CD14-positive monocyte (primary cell): ENCODE measurements at regions not wholly inside any gene's neighbourhood (a gene's known extent, or its start where the extent isn't known, plus 50 kb on each side); places are given as distances from the start of the nearest gene placed in this dataset.
A peak's percentile ranks its signal among the peaks of the same experiment; 100 is the strongest.

Source experiments
- DNase-seq, 3 donors: peaks; one replicate each; pipeline ENCODE4 v3.0.0-alpha.2; 2011 to 2022
- H2AFZ ChIP-seq: 2 replicates; pipeline ENCODE4 v1.6.0; 2012; ENCODE audit warnings: mild to moderate bottlenecking, low read depth, low read length, inconsistent platforms; ENCODE audit not compliant: insufficient read depth, poor library complexity, severe bottlenecking
- H3K27ac ChIP-seq, 2 donors: 1 replicate in 1 of 2; 2 replicates in 1 of 2; pipeline ENCODE4 v1.5.1; 2012 to 2013; ENCODE audit warnings: low read length in 2 of 2, control low read depth in 1 of 2, inconsistent platforms in 1 of 2, low read depth in 1 of 2, mild to moderate bottlenecking in 1 of 2
- H3K27me3 ChIP-seq, 2 donors: one replicate each; pipeline versions ENCODE4 v1.6.0 to v1.6.1; 2011 to 2013; ENCODE audit warnings: low read length in 2 of 2; ENCODE audit not compliant: control insufficient read depth in 2 of 2, insufficient read depth in 2 of 2
- H3K36me3 ChIP-seq, 2 donors: replicated peaks in 1 of 2; 1 replicate in 1 of 2; 2 replicates in 1 of 2; pipeline versions ENCODE4 v1.5.1 to v1.6.1; 2012 to 2013; ENCODE audit warnings: low read length in 2 of 2, control low read depth in 1 of 2, inconsistent platforms in 1 of 2, mild to moderate bottlenecking in 1 of 2; ENCODE audit not compliant: insufficient read depth in 2 of 2, control insufficient read depth in 1 of 2
- H3K4me1 ChIP-seq, 2 donors: 1 replicate in 1 of 2; 2 replicates in 1 of 2; pipeline versions ENCODE4 v1.5.1 to v1.6.1; 2012 to 2013; ENCODE audit warnings: low read length in 2 of 2, control low read depth in 1 of 2, inconsistent platforms in 1 of 2, mild to moderate bottlenecking in 1 of 2, moderate library complexity in 1 of 2; ENCODE audit not compliant: insufficient read depth in 2 of 2, control insufficient read depth in 1 of 2
- H3K4me2 ChIP-seq: replicated peaks from 2 replicates; pipeline ENCODE3; 2012; ENCODE audit warnings: low read length, moderate library complexity, mild to moderate bottlenecking; ENCODE audit not compliant: poor library complexity, severe bottlenecking; ENCODE audit errors: extremely low read depth
- H3K4me3 ChIP-seq, 3 experiments: fragments of 200-600 bp in 1 of 3; sonication (generic) in 1 of 3; replicated peaks in 1 of 3; 1 replicate in 2 of 3; 2 replicates in 1 of 3; pipeline ENCODE4 v1.5.1; 2011 to 2013; ENCODE audit warnings: low read length in 3 of 3, mild to moderate bottlenecking in 3 of 3, control low read depth in 2 of 3, low read depth in 2 of 3, inconsistent platforms in 1 of 3, moderate library complexity in 1 of 3
- H3K79me2 ChIP-seq: 2 replicates; pipeline ENCODE4 v1.6.0; 2012; ENCODE audit warnings: mild to moderate bottlenecking, control low read depth, inconsistent platforms, low read length, moderate library complexity; ENCODE audit not compliant: insufficient read depth
- H3K9ac ChIP-seq: 2 replicates; pipeline ENCODE4 v1.6.0; 2017; ENCODE audit warnings: low read length, mild to moderate bottlenecking; ENCODE audit not compliant: insufficient read depth, poor library complexity, severe bottlenecking
- H3K9me3 ChIP-seq, 2 donors: replicated peaks in 1 of 2; 1 replicate in 1 of 2; 2 replicates in 1 of 2; pipeline versions ENCODE4 v1.5.1 to v1.6.1; 2012 to 2013; ENCODE audit warnings: low read length in 2 of 2, control low read depth in 1 of 2; ENCODE audit not compliant: control insufficient read depth in 1 of 2, insufficient read depth in 1 of 2
- H4K20me1 ChIP-seq: 2 replicates; pipeline ENCODE4 v1.6.0; 2012; ENCODE audit warnings: mild to moderate bottlenecking, low read length, control low read depth, moderate library complexity; ENCODE audit not compliant: insufficient read depth
- H3K27ac Mint-ChIP-seq, 7 donors: one replicate each; pipeline ENCODE4 v1.8.0; 2020; ENCODE audit warnings: mild to moderate bottlenecking in 7 of 7, mixed read lengths in 7 of 7, moderate library complexity in 6 of 7, inconsistent platforms in 2 of 7
- H3K27me3 Mint-ChIP-seq, 3 donors: one replicate each; pipeline ENCODE4 v1.8.0; 2021 to 2022; ENCODE audit warnings: low read depth in 3 of 3, mild to moderate bottlenecking in 3 of 3, mixed read lengths in 3 of 3, moderate library complexity in 3 of 3, inconsistent platforms in 1 of 3
- H3K36me3 Mint-ChIP-seq, 2 donors: one replicate each; pipeline ENCODE4 v1.8.0; 2020; ENCODE audit warnings: mixed read lengths in 2 of 2, inconsistent platforms in 1 of 2, mild to moderate bottlenecking in 1 of 2
- H3K4me1 Mint-ChIP-seq: one replicate; pipeline ENCODE4 v1.8.0; 2020; ENCODE audit warnings: mild to moderate bottlenecking, mixed read lengths
- H3K4me3 Mint-ChIP-seq, 2 donors: one replicate each; pipeline ENCODE4 v1.8.0; 2020; ENCODE audit warnings: mild to moderate bottlenecking in 2 of 2, mixed read lengths in 2 of 2, moderate library complexity in 1 of 2
- H3K9me3 Mint-ChIP-seq, 7 donors: one replicate each; pipeline ENCODE4 v1.8.0; 2020 to 2022; ENCODE audit warnings: mixed read lengths in 7 of 7, mild to moderate bottlenecking in 6 of 7, moderate library complexity in 6 of 7, inconsistent platforms in 2 of 7
- WGBS: methylation state at CpG from one replicate; pipeline ENCODE4 v1.1.5; 2013; ENCODE audit warnings: missing lambda C conversion rate; ENCODE audit not compliant: insufficient coverage; 5-methylcytosine and 5-hydroxymethylcytosine counted together
- intact Hi-C, 2 donors: fragments of 100-400 bp; cut with micrococcal nuclease; formaldehyde crosslinking; loops; one replicate each; pipeline versions ENCODE4 v1.15.0 to v1.15.1; 2023
- TF ChIP-seq, protein P1 (sequence below): fragments of 200-600 bp; IDR thresholded peaks from one replicate; pipeline ENCODE4 v1.8.0; 2022; ENCODE audit warnings: antibody characterized with exemption, mild to moderate bottlenecking

DNA sequence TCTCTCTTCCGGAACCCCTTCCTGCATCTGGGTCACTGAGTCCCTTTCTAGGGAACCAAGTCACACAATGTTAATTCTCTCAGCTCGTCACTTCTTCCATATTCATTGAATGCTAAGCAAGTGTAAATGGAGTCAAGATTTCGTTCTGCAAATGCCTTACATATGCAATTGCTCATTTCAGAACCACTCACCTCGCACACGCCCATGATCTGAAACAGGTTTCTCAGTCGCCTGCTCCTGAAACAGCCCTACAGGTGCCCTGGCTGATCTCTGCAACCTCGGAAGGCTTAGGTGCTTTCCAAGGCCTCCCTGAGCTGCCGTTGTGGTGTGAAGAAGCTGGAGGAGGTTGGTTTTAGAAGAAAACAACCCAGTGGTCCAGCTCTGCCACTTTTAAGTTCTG is 100.8 kb upstream of the MSX1 start:
- H3K9ac ChIP-seq, result no peak overlapping the region
- TF ChIP-seq, protein P1, sequence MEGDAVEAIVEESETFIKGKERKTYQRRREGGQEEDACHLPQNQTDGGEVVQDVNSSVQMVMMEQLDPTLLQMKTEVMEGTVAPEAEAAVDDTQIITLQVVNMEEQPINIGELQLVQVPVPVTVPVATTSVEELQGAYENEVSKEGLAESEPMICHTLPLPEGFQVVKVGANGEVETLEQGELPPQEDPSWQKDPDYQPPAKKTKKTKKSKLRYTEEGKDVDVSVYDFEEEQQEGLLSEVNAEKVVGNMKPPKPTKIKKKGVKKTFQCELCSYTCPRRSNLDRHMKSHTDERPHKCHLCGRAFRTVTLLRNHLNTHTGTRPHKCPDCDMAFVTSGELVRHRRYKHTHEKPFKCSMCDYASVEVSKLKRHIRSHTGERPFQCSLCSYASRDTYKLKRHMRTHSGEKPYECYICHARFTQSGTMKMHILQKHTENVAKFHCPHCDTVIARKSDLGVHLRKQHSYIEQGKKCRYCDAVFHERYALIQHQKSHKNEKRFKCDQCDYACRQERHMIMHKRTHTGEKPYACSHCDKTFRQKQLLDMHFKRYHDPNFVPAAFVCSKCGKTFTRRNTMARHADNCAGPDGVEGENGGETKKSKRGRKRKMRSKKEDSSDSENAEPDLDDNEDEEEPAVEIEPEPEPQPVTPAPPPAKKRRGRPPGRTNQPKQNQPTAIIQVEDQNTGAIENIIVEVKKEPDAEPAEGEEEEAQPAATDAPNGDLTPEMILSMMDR, result no peak
- no peaks in the 10 kb centered on the region for H3K4me1 ChIP-seq
- WGBS, result 100% methylated on average over 4 of the region's 8 CpGs
- Mint-ChIP-seq H3K4me1 (peaks cover 8% of the 10 kb centered on the region), H3K4me3 (no peak overlapping the region), H3K9me3 (peaks cover 0 to 2% (median 0%) of the 10 kb centered on the region in 7 donors), H3K36me3 (no peaks in the 10 kb centered on the region), H3K27me3 (peaks cover 22 to 35% (median 22%) of the 10 kb centered on the region in 3 donors), H3K27ac (peak overlapping the region in 1 of 7 donors; percentile 10)
- peaks cover 0 to 10% of the 10 kb centered on the region in 2 donors for H3K27me3 ChIP-seq
- no peak overlapping the region for H3K4me2 ChIP-seq
- no peak overlapping the region for H3K4me3 ChIP-seq
- H3K79me2 ChIP-seq, result no peaks in the 10 kb centered on the region
- H4K20me1 ChIP-seq, result no peaks in the 10 kb centered on the region
- H3K9me3 ChIP-seq, result no peaks in the 10 kb centered on the region
- intact Hi-C loops, result no loop called here
- no peaks in the 10 kb centered on the region for H3K36me3 ChIP-seq
- no peak for DNase-seq
- no peak overlapping the region for H3K27ac ChIP-seq
- H2AFZ ChIP-seq, result no peak overlapping the region

DNA sequence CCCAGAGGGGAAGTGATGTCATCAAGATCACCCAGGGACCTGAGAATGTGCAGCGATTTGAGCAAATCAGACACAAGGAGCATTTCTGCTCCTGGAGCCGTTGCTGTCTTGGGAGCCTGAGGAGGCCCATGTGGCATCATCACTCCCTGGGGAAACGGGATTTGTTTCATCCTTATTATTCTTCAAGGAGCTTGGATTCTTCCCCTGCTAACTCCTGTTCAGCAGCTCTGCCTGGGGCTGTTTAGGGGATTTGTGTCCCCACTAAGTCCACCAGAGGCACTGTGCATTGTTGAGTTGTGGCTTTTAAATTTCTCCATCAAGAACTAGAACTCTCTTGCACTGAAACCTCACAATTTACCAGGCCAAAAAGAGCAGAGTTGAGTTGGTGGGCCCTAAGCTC is 104.2 kb upstream of the MSX1 start:
- H3K9ac ChIP-seq, result no peak overlapping the region
- intact Hi-C loops, result no loop called here
- Mint-ChIP-seq H3K27ac (no peak overlapping the region), H3K9me3 (peaks cover 0 to 6% (median 1%) of the 10 kb centered on the region in 7 donors), H3K27me3 (peaks cover 24 to 37% (median 27%) of the 10 kb centered on the region in 3 donors), H3K4me1 (no peaks in the 10 kb centered on the region), H3K36me3 (no peaks in the 10 kb centered on the region), H3K4me3 (peak overlapping the region in 1 of 2 donors; percentile 49)
- H3K4me3 ChIP-seq, result no peak overlapping the region
- no peak overlapping the region for H3K4me2 ChIP-seq
- 70% methylated on average over 2 of the region's 3 CpGs for WGBS
- no peak for DNase-seq
- TF ChIP-seq, protein P1, result no peak
- no peaks in the 10 kb centered on the region for H3K9me3 ChIP-seq
- no peak overlapping the region for H3K27ac ChIP-seq
- H3K4me1 ChIP-seq, result no peaks in the 10 kb centered on the region
- peaks cover 0 to 12% of the 10 kb centered on the region in 2 donors for H3K27me3 ChIP-seq
- no peak overlapping the region for H2AFZ ChIP-seq
- no peaks in the 10 kb centered on the region for H3K36me3 ChIP-seq
- H3K79me2 ChIP-seq, result no peaks in the 10 kb centered on the region
- no peaks in the 10 kb centered on the region for H4K20me1 ChIP-seq
